Activated B cell treated with CpG ODN at 0.5 μM for 24 hours (primary cell): ENCODE measurements at regions not wholly inside any gene's neighbourhood (a gene's known extent, or its start where the extent isn't known, plus 50 kb on each side); places are given as distances from the start of the nearest gene placed in this dataset.

Experiments used
- ATAC-seq: fragments of 200-7000 bp; cut with Tn5 transposase; one replicate; pipeline ENCODE4 v1.10.0; 2021; ENCODE audit warnings: low read depth, mild to moderate bottlenecking, moderate library complexity
- CTCF ChIA-PET: fragments of 350-600 bp; sonication (Branson Sonifier 250); formaldehyde crosslinking; loops from one replicate; lab custom pipeline; 2021; ENCODE audit warnings: antibody characterized with exemption; lab: Charles Lee
- POLR2A ChIA-PET: fragments of 350-600 bp; sonication (Branson Sonifier 250); formaldehyde crosslinking; loops from one replicate; lab custom pipeline; 2021; ENCODE audit warnings: antibody characterized with exemption; lab: Charles Lee
- DNase-seq: peaks from one replicate; pipeline ENCODE4 v3.0.0; 2022
- H3K27ac Mint-ChIP-seq: one replicate; pipeline ENCODE4 v1.8.0; 2020; ENCODE audit warnings: mixed read lengths
- H3K27me3 Mint-ChIP-seq: one replicate; pipeline ENCODE4 v1.8.0; 2021; ENCODE audit warnings: mixed read lengths
- H3K36me3 Mint-ChIP-seq: one replicate; pipeline ENCODE4 v1.8.0; 2021; ENCODE audit warnings: low read depth, mixed read lengths
- H3K4me1 Mint-ChIP-seq: one replicate; pipeline ENCODE4 v1.8.0; 2021; ENCODE audit warnings: mixed read lengths
- H3K4me3 Mint-ChIP-seq: one replicate; pipeline ENCODE4 v1.8.0; 2020; ENCODE audit warnings: mild to moderate bottlenecking, mixed read lengths
- H3K9me3 Mint-ChIP-seq: one replicate; pipeline ENCODE4 v1.8.0; 2020; ENCODE audit warnings: mixed read lengths
- CTCF ChIP-seq: fragments of 200-600 bp; IDR thresholded peaks from one replicate; pipeline ENCODE4 v1.8.0; 2022; ENCODE audit warnings: antibody characterized with exemption, mild to moderate bottlenecking
- intact Hi-C: fragments of 100-400 bp; cut with micrococcal nuclease; formaldehyde crosslinking; loops from one replicate; pipeline ENCODE4 v1.15.1; 2024

- Mint-ChIP-seq H3K9me3 (peaks cover 4% of the 10 kb centered on the region), H3K27ac (no peak overlapping the region), H3K27me3 (no peaks in the 10 kb centered on the region), H3K4me3 (no peak overlapping the region), H3K4me1 (no peaks in the 10 kb centered on the region), H3K36me3 (no peaks in the 10 kb centered on the region)
- no peak for TF ChIP-seq CTCF
- DNase-seq (no peak), ATAC-seq (no peak)
- CTCF ChIA-PET = no interaction called here
- POLR2A ChIA-PET = no interaction called here
- intact Hi-C loops = no loop called here
These were observed 324.4 kb downstream of the BRINP1 start for GRCh38 chr9:119044806-119045205.

- no peaks in the 10 kb centered on the region for H3K27me3 Mint-ChIP-seq
- ChIA-PET CTCF (no interaction called here), POLR2A (no interaction called here)
- TF ChIP-seq CTCF = no peak
- no peak for DNase-seq
- H3K9me3 Mint-ChIP-seq = peaks cover 2% of the 10 kb centered on the region
- no peaks in the 10 kb centered on the region for H3K36me3 Mint-ChIP-seq
- ATAC-seq = no peak
- no peak overlapping the region for H3K27ac Mint-ChIP-seq
- H3K4me1 Mint-ChIP-seq = no peaks in the 10 kb centered on the region
- intact Hi-C loops = no loop called here
- no peak overlapping the region for H3K4me3 Mint-ChIP-seq
These were observed 321.5 kb downstream of the BRINP1 start for GRCh38 chr9:119047513-119048307.

- Mint-ChIP-seq H3K4me3 (no peak overlapping the region), H3K36me3 (no peaks in the 10 kb centered on the region), H3K4me1 (no peaks in the 10 kb centered on the region), H3K27ac (no peak overlapping the region), H3K27me3 (no peaks in the 10 kb centered on the region), H3K9me3 (no peaks in the 10 kb centered on the region)
- ATAC-seq (no peak), DNase-seq (no peak)
- intact Hi-C loops = no loop called here
- ChIA-PET CTCF (no interaction called here), POLR2A (no interaction called here)
- no peak for TF ChIP-seq CTCF
These were observed 319.0 kb downstream of the BRINP1 start for GRCh38 chr9:119050281-119050680.

GRCh38 chr9:119052339-119053030 lies 316.8 kb downstream of the BRINP1 start:
- Mint-ChIP-seq H3K4me3 (no peak overlapping the region), H3K4me1 (no peaks in the 10 kb centered on the region), H3K9me3 (peaks cover 2% of the 10 kb centered on the region), H3K27ac (no peak overlapping the region), H3K27me3 (no peaks in the 10 kb centered on the region), H3K36me3 (no peaks in the 10 kb centered on the region)
- ChIA-PET CTCF (no interaction called here), POLR2A (no interaction called here)
- DNase-seq (no peak), ATAC-seq (no peak)
- intact Hi-C loops = no loop called here
- no peak for TF ChIP-seq CTCF

- ATAC-seq = no peak
- Mint-ChIP-seq H3K36me3 (no peaks in the 10 kb centered on the region), H3K27ac (no peak overlapping the region), H3K4me1 (no peaks in the 10 kb centered on the region), H3K4me3 (no peak overlapping the region), H3K9me3 (peaks cover 2% of the 10 kb centered on the region), H3K27me3 (no peaks in the 10 kb centered on the region)
- ChIA-PET POLR2A (no interaction called here), CTCF (no interaction called here)
- no peak for TF ChIP-seq CTCF
- no peak for DNase-seq
- intact Hi-C loops = no loop called here
These were observed 316.2 kb downstream of the BRINP1 start for GRCh38 chr9:119053070-119053469.
